NOMO-1 (cell line): ENCODE measurements at regions not wholly inside any gene's neighbourhood (a gene's known extent, or its start where the extent isn't known, plus 50 kb on each side); places are given as distances from the start of the nearest gene placed in this dataset.

ENCODE experiments used
- DNase-seq, 2 experiments: peaks; one replicate each; lab custom pipeline; 2025; ENCODE audit not compliant: unreplicated experiment in 2 of 2; lab: John Stamatoyannopoulos, UW

GRCh38 chr6:88263591-88263990 lies 97.4 kb upstream of the CNR1 start:
- peak; percentile 54 to 57 for DNase-seq

- DNase-seq = peak; percentile 61 to 84
Measured at GRCh38 chr6:88262332-88262731, 96.2 kb upstream of the CNR1 start.

GRCh38 chr6:88251301-88251700 lies 85.2 kb upstream of the CNR1 start:
- no peak for DNase-seq

- no peak for DNase-seq
Measured at GRCh38 chr6:88248709-88249321, 82.7 kb upstream of the CNR1 start.

GRCh38 chr6:88246654-88247053 lies 80.5 kb upstream of the CNR1 start:
- no peak for DNase-seq

GRCh38 chr6:88244721-88245120 lies 78.6 kb upstream of the CNR1 start:
- DNase-seq = no peak

- DNase-seq = no peak
Measured at GRCh38 chr6:88238901-88239300, 72.8 kb upstream of the CNR1 start.

- peak; percentile 8 to 11 for DNase-seq
Measured at GRCh38 chr6:88238065-88238464, 71.9 kb upstream of the CNR1 start.

- no peak for DNase-seq
Measured at GRCh38 chr6:88236612-88237360, 70.6 kb upstream of the CNR1 start.

- no peak for DNase-seq
Measured at GRCh38 chr6:88232753-88233152, 66.6 kb upstream of the CNR1 start.

GRCh38 chr6:88223298-88223697 lies 57.2 kb upstream of the CNR1 start:
- DNase-seq = no peak

GRCh38 chr6:88220493-88220892 lies 54.3 kb upstream of the CNR1 start:
- peak in 1 of 2 experiments; percentile 8 for DNase-seq

- DNase-seq = no peak
Measured at GRCh38 chr6:88216182-88216581, 50.0 kb upstream of the CNR1 start.
